ENCODE measurements at regions not wholly inside any gene's neighbourhood (a gene's known extent, or its start where the extent isn't known, plus 50 kb on each side); places are given as distances from the start of the nearest gene placed in this dataset.
"Not testable (repeated sequence)": the region's sequence is repeated elsewhere in the genome, so short reads cannot be mapped to it uniquely, and the experiment has no call there.

DNA sequence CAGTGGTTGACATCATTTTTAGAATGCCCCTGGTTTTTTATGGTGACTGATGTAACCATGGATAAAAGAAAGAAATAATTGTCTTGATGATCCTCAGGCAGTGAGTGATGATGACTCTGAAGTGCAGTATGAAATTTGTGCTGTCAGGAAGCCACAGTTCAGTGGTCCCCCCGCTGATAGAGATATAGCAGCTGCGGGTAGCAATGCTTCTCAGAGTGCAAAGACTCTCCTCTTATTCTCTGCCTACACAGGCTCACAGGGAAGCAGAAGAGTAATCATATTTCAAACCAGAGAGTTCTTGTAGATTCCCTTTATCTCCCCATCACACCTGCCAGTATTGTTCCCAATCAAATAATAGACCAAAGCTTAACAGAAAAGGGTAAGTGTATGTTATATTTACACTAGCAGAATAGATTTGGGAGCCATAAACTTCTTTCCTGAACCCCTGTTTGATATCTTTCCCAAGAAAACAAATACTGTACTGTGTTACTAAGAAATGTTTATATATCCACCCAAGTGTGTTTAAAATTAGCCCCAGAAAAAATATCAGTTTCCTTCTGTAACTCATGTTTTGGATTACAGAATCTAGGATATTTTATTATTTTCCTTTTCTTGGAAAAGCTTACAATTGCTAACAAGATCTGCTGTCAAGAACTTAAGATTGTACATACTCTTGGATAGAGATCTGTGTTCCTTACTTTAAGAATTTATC, 1817.4 kb upstream of the FLRT2 start:
- no peak for DNase-seq

DNA sequence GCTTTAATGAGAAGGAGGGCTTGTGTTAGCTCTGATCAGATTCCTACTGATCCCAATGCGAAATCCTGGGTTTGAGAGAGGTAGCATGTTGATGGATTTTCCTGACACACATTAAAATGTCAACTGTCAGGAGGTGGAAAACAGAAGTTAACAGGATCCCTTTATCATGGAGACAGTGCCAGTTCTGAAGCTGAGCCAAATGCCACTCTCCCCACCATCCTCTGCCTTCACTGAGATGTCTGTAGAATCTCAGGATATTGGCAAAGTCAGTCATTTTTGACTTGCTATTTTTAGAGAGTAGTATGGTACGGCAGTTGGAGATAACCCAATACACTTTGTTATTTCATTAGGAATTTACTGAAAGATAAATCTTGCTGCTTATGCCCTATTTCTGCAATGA, 1816.2 kb upstream of the FLRT2 start:
- DNase-seq, result no peak

DNA sequence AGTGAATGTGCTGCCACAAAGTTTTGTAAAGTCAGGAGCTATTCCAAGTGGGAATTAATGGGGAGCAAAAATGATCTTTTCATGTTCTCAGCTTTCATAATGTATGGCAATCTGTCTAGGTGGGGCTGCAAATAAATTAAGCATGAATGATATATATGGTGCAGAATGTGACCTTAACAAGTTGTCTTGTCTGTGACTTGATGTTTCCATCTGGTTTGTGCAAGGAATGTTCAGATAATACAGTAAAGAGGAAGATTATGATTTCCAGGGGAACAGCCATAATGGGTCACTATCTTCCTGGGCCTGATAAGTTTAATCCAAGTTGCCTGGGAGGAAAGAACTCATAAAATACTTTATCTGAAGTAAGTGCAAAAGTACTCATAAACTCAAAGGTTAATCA, 1815.8 kb upstream of the FLRT2 start:
- no peak for DNase-seq

GRCh38 chr14:83719435-83719834, 1810.5 kb upstream of the FLRT2 start:
- not testable (repeated sequence) for DNase-seq

DNA sequence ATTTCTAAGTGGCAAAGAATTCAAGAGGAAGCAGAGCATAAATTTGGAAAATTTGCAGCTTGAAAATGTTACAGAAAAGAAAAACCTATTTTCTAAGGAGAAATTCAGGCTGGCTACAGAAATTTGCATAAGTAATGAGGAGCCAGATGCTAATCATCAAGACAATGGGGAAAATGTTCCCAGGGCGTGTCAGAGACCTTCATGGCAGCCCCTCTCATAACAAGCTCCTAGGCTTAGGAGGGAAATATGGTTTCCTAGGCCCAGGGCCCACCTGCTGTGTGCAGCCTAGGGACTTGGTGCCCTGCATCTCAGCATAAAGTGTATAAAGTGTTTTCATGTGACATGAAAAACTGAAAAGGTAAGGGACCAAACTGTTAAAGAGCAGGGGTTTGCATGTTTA, 1796.3 kb upstream of the FLRT2 start:
- no peak for DNase-seq

- DNase-seq, result no peak
These were observed 1795.5 kb upstream of the FLRT2 start for GRCh38 chr14:83734431-83734830.

DNA sequence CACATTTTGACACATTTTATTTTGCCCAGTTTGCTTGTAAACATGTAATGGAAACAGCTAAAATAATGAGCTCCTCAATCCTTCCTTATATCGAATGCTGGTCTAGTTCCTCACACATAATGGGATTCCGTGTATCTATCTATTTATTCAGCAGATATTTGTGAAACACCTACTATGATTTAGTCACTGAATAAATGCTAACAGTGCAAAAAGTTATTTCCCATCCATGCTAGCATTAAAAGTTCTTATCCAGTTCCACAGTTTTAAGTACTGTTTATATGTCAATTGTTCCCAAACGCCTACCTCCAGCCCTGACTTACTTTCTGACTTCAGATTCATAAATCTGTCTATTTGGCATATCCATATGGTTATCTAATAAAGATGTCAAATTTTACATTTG, 1788.7 kb upstream of the FLRT2 start:
- DNase-seq, result peak; percentile 22

- DNase-seq, result no peak
These were observed 1785.7 kb upstream of the FLRT2 start for GRCh38 chr14:83744224-83744623.

DNA sequence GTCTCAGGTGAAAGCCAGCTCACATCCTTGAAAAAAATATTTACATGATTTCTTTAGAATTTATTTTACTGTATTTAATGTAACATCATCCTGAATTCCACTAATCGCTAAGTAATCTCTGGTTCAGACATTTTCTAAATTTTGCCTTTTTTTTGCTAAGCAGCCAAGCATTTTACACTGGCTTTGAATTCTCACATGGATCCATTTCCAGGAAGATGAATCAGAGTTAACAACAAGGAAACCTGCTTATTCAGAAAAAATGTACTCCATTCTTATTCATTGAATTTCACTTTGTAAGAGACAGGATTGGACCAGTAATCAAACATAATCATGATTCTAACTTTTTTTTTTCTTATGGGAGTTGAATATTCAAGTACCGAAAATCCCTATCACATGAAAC, 1785.1 kb upstream of the FLRT2 start:
- DNase-seq, result no peak

DNA sequence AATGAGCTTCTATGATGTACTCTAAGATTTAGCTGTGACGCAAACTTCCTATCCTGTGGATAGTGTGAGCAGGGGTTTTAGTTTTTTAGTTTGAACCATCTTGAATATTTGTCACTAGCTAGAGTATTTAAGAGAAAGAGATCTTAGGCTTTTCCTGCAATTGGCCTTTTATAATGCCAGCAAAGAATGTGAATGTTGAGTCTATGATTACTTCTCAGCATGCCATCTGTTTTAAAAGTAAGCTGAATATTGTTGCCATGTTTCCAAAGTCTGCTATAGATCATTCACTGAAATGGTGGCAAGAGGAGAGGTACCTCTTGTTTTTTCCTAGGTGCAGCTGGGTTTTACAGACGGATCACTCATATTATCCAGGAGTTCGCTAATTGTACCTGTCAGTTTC, 1783.6 kb upstream of the FLRT2 start:
- no peak for DNase-seq

- DNase-seq, result no peak
These were observed 1772.0 kb upstream of the FLRT2 start for GRCh38 chr14:83757916-83758315.

DNA sequence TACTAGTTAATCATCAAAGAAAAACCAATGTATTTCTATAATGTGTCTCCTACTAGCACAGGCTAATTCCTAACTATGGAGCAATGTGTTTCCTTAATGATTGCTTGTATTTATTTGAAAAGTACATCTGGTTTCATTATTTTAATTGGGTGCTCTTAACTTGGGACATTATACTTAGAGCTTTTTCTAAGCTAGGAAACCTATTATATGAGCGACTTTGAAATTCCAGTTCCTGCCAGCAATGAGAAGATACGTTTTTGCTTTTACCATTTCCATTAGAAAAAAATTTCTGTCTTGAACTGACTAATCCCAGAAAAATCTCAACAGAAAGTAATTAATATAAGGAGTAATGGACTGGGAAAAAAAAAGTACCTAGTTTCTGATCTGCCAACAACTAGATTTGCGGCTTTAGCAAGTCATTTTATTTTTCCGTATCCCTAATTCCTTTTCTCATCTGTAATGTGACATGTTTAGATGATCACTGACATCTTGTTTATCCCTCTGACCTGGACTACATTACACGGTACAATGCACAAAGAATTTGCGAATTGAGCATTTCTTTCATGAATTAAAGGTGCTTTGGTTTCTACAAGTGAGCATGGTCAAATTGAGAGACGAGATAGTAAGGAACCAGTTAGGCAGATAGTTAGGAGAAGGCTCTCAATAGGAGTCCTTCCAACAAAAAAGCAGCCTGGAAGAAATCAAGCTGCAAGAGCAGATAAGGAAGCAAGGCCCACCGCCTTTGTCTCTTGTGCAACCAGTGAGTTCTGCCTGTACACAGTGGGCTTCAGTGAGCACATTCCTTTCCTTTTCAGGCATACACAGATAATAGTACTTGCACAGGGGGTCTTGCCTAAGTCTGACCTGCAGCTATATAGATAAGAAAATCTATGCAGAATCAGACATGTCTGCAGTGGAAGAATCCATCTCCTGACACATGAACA, 1765.0 kb upstream of the FLRT2 start:
- no peak for DNase-seq

GRCh38 chr14:83777516-83777915, 1752.4 kb upstream of the FLRT2 start:
- DNase-seq, result no peak

DNA sequence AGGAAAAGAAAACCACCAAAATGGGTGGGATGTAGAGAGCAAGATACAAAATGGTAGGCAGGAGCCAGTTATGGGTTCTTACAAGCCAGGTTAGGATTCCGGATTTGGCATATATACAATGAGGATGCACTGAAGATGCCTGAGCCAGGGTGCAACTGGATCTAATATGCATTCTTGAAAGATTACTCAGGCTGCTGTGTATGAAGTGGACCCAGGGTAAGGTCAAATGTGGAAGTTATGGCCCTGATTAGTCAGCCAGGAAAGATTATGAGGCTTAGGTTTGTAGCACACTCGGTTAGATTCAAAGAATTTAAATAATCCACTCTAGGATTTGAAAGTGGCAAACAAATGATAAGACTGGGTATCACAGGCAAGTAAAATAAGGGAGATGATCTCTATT, 1750.7 kb upstream of the FLRT2 start:
- DNase-seq, result no peak

- no peak for DNase-seq
These were observed 1749.6 kb upstream of the FLRT2 start for GRCh38 chr14:83780321-83780720.

DNA sequence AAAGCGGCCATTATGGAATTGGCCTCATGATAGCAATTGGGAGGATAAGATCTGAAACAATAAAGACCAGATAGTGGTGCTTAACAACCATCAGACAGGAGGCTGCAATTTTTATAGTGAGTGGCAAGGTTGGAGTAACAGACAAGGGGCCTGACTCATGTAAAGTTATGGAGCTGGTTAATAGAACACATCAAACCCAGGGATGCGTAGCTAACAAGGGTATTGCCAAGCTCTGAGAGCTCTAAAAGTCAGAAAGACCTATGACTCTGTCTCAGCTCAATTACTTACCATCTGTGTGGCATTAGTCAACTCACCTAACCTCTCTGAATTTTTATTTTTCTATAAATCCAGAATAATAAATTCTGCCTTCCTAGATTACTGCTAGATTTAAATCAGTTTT, 1731.5 kb upstream of the FLRT2 start:
- DNase-seq, result no peak

DNA sequence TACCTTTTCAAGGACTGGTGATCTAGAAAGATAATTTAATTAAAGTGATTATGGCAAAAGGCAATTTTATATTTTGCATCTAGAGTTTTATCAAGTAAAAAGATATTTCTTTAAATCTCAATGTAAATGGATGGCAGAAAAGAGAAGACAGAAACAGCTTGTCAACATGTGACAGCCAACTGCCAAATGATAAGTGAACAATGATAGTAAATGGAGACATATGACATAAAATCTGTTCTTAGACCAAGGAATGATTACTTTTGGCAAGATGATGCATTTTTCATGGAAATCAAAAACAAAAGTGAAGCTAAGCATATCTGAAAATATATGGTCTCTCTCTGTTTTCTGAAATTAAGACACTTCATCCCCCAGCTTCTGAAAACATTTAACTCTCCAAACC, 1730.7 kb upstream of the FLRT2 start:
- DNase-seq, result no peak

DNA sequence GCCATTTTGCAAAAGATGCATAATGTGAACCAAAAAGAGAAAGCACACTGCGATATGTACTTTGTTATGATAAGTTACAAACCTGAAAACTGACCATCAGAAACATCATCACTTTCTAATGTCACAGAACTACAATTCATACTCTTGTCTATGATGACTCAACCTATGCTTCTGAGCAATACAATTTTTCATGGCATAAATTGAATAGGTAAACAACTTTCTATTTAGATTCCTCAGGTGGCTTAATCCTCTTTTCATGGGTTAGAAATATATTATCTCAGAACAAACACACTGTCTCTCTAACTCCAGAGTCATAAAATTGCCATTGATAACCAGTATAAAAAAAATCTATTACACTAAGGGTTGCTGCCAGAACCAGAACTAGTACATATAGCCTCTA, 1715.0 kb upstream of the FLRT2 start:
- DNase-seq, result no peak

DNA sequence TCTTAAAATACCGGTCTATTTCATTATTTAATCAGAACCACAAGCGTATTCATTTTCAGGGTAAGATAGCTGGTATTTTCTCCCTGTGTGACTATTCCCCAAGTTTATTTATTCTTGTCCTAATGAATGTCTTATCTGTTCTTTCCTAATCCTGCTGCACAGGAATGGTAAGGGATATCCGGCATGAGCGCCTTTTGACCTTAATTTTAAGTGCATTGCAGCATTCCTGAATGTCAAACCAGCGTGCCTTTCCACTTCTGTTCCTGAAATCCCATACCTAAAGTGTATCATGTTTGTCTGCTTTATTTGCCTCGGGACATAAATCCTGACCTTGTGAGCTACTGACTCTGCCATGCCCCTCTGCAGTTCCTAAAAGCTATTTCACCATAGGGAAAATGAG, 1713.2 kb upstream of the FLRT2 start:
- peak; percentile 72 for DNase-seq

DNA sequence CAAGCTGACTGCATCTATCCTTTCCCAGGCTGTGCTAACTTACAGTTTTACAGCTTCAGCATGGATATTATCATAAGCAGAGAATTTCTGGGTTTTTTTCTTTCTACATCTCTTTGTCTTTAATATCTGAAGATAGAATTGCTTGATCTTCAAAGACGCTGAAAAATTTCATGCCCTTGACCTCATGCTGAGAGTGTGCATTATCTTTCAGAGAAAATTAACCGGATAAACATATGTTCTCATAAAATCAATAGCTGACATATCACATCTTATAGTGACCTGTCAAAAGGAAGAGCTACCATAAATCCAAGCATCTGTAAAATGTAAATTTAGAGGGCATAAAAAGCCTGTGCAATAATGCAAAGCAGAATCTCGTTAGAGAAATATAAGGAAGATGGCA, 1704.1 kb upstream of the FLRT2 start:
- DNase-seq, result no peak

DNA sequence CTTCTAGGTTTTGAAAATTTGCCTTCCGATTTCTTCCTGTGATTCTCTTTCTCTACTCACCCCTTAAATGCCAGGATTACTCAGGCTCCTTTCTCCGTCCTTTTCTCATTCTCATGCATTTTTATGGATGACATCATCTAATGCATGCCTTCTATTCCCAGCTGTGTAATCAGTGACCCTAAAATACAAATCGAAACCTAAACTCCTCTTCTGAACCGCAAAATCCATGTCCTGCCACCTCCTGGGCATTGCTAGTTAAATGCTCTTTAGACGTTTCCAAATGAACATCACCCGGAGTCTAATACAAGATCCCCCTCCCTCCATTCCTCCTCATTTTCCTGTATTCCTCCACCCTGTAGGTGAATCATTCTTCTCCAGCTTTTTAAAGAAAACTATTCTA, 1703.1 kb upstream of the FLRT2 start:
- no peak for DNase-seq

GRCh38 chr14:83827383-83827782, 1702.6 kb upstream of the FLRT2 start:
- DNase-seq, result no peak

DNA sequence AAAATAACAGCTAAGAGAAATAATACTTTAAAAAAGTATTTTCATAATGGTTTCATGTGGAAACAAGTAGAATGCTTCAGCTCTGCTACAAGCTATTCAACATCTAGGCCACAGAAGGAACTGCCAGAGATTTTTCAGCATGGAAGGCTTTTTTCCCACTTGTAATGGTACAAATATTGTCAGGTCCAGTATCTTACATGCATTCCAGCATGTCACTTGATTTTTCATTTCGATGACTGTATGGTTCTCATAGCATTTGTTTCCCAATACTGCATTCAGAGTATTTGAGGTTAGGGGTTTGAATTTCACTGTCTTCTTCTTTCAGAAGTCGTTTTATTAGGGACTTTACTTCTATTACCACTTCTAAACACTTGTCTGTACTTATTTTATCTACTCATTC, 1701.5 kb upstream of the FLRT2 start:
- no peak for DNase-seq

DNA sequence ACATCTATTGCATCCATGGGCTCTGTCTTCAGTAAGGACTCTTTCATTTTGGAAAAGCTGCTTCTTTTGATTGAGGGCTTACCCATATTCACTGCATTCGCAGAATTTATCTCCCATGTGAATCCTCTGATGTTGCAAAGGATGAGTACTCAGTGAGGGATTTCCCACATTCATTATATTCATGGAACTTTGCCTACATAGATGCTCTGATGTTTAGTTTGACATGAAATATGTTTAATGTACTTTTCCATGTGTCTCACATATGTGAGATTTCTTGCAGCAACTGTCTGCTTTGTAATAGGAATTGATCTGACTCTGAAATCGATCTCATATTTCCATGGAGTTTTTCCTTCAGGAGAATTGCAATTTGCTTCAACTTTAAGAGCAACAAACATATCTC, 1699.6 kb upstream of the FLRT2 start:
- no peak for DNase-seq

Data from renal pelvis (tissue), 1 donor.